Middle frontal gyrus (tissue), 1 donor: ENCODE measurements at regions not wholly inside any gene's neighbourhood (a gene's known extent, or its start where the extent isn't known, plus 50 kb on each side); places are given as distances from the start of the nearest gene placed in this dataset.
"Not testable (repeated sequence)": the region's sequence is repeated elsewhere in the genome, so short reads cannot be mapped to it uniquely, and the experiment has no call there.

Experiments
- DNase-seq: peaks from one replicate; pipeline ENCODE4 v3.0.0-alpha.2; 2015; ENCODE audit warnings: low spot score; ENCODE audit errors: extremely low spot score

DNA sequence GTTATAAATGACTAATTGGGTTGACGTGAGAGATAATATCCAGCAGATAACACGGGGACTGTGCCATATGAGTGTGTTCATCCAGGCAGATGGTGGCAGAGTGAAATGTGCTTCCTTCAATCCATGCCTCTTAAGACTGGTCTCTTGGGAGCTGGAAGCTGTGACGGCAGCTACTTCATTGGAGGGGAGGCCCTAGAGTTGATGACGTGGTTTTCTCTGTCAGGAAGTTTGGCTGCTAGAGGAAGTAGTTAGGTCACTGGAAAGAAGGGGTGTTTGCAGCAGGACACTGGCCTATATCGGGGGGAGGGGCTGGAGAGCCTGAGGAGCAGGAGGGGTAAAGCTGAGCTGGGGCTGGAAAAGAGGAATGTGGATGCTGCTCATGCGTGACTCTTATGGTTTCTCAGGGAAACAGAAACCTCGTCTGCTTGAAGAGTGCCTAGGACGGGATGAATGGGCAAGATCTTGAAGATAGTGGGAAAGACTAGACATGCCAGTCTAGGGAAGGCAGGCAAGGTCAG lies 3051.6 kb downstream of the RPIA start:
- not testable (repeated sequence) for DNase-seq

- DNase-seq = not testable (repeated sequence)
These were observed 3052.4 kb downstream of the RPIA start for GRCh38 chr2:91743910-91744309.

- DNase-seq = not testable (repeated sequence)
These were observed 3053.2 kb downstream of the RPIA start for GRCh38 chr2:91744700-91745141.

- DNase-seq = no peak
These were observed 3057.4 kb downstream of the RPIA start for GRCh38 chr2:91748902-91749301.

GRCh38 chr2:91749665-91750064 lies 3058.2 kb downstream of the RPIA start:
- not testable (repeated sequence) for DNase-seq

GRCh38 chr2:91759361-91759941 lies 3068.0 kb downstream of the RPIA start:
- DNase-seq = not testable (repeated sequence)

GRCh38 chr2:91760672-91761071 lies 3069.2 kb downstream of the RPIA start:
- not testable (repeated sequence) for DNase-seq

DNA sequence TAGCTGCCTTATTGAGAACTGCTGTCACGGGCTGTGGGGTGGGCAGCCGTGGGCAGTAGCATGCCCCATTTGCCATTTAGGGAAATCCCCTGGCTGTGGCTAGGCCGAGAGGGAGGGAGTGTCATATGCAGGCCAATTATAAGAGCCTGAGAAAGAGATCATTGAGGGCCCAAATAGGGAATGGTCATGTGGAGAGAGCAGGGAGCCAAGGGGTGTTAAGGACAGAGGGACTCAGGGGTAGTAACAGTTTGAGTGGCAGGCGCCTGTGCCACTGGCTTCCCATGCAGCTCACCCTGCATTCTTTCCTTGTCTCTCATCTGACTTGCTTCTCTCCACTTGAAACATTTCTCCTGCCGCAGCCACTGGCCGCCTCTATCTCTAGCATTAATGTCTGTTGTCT lies 3070.8 kb downstream of the RPIA start:
- DNase-seq = not testable (repeated sequence)

GRCh38 chr2:91763710-91764109 lies 3072.2 kb downstream of the RPIA start:
- not testable (repeated sequence) for DNase-seq

- DNase-seq = peak; percentile 5
These were observed 3073.1 kb downstream of the RPIA start for GRCh38 chr2:91764581-91765002.

- not testable (repeated sequence) for DNase-seq
These were observed 3073.7 kb downstream of the RPIA start for GRCh38 chr2:91765018-91765754.

GRCh38 chr2:91766349-91767048 lies 3075.0 kb downstream of the RPIA start:
- DNase-seq = not testable (repeated sequence)

DNA sequence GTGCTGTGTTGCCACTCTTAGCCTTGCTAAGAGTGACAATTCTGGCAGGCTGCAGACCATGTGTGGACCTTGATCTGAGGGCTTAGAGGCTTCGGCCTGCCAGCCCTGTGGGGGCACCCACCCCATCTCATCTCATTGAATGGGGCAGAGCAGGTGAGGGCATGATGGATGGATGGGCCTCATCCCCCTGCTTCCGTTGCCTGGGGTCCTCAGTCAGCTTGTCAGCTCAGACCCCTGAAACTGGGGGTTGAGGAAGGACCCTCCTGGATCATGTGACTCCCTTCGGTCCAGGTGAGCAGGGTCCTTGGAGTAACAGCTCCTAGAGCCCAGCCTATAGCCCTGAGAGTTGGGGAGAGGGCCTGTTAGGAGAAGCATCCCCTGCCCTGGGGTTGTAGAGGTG lies 3076.8 kb downstream of the RPIA start:
- DNase-seq = not testable (repeated sequence)

DNA sequence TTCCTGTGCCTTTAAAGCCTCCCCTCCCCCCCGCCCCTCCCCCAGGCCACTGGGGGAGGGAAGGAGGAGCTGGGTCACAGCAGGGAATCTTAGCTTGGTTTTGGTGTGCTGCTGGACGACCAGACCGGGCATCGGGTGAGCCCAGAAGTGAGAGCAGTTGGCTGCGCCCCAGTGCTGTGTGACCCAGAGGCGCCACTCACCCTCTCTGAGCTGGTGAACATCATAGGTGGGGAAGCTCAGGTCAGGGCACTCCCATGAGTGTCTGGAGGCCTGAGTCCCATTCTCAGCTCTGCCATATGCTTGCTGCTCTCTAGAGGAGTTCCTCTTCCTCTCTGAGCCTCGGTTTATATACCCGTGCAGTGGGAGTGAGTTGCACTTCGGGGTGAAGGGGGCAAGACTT lies 3077.5 kb downstream of the RPIA start:
- not testable (repeated sequence) for DNase-seq

GRCh38 chr2:91770046-91770575 lies 3078.6 kb downstream of the RPIA start:
- DNase-seq = not testable (repeated sequence)

GRCh38 chr2:91771604-91772003 lies 3080.1 kb downstream of the RPIA start:
- not testable (repeated sequence) for DNase-seq

DNA sequence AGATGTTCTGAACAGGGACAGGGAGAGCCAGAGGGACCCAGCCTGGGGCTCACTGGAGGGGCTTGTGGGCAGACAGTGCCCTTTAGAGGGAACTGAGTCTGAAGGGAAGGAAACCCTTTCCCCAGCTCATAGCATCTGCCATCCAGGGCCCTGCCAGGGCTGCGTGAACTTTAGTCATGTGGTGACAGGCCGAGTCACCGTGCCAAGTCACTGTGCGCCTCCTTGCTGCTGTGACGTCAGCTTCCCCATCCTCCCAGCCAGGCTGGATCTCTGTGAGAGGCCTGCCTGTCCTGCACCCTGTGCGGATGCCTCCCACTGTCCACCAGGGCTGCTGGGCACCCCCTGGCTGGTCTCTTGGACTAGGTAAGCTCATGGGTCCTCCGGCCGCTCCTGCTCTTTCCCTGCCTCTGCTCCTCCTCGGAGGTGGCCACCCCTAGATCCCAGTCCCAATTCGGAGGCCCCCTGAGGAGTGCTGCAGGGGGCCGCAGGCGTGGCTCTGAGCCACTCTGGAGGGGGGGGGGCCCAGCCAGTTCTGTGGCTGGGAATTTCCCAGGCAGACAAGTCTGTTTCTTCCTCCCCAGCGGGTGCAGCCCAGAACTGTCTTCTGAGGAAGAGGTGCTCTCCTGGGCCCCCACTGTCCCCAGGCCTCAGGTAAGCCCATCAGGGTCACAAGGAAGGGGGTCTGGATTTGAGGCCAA lies 3080.9 kb downstream of the RPIA start:
- DNase-seq = not testable (repeated sequence)

DNA sequence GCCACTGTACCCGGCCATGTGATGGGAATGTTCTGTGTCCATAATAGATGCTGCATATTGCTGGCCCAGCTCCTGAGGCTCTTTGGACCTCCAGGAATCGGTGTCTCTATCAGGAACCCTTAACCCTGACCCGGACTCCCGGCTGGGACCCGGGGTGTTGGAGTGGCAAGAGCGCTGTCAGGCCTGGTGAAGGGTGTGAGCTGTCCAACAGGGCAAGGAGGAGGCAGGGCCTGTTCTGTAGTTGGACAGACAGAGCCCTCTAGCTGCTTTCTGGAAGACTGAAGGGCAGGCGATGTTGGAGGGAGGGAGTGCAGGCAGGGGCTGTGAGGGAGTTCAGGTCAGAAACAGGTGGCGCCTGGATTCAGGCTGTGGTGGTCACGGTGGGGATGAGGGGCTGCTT lies 3082.3 kb downstream of the RPIA start:
- not testable (repeated sequence) for DNase-seq

- DNase-seq = not testable (repeated sequence)
These were observed 3083.7 kb downstream of the RPIA start for GRCh38 chr2:91775193-91775592.

DNA sequence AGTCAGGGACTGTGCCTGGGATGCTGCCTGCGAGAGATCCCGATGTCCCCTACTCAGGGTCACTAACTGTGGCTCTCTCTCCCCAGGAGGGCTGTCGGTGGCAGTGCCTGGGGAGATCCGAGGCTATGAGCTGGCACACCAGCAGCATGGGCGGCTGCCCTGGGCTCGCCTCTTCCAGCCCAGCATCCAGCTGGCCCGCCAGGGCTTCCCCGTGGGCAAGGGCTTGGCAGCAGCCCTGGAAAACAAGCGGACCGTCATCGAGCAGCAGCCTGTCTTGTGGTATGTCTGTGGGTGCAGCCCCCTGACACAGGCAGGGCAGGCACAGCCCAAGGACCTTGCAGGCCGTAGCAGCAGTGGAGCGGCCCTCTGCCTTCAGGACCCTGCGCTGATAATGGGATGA lies 3088.9 kb downstream of the RPIA start:
- DNase-seq = not testable (repeated sequence)

DNA sequence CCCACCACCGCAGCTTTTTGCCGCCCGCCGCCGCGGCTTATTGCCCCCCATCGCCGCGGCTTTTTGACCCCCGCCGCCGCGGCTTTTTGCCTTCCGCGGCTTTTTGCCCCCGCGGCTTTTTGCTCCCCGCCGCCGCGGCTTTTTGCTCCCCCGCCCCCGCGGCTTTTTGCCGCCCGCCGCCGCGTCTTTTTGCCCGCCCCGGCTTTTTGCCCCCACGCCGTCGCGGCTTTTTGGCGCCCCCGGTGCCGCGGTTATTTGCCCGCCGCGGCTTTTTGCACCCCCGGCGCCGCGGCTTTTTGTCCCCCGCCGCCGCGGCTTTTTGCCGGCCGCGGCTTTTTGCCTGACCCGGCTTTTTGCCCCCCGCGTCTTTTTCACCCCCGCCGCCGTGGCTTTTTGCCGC lies 3061.8 kb upstream of the TEKT4 start:
- not testable (repeated sequence) for DNase-seq
